Amniotic epithelial cell (primary cell): ENCODE measurements at regions not wholly inside any gene's neighbourhood (a gene's known extent, or its start where the extent isn't known, plus 50 kb on each side); places are given as distances from the start of the nearest gene placed in this dataset.
"Not testable (repeated sequence)": the region's sequence is repeated elsewhere in the genome, so short reads cannot be mapped to it uniquely, and the experiment has no call there.

Experiments
- DNase-seq: peaks from one replicate; pipeline ENCODE4 v3.0.0-alpha.2; 2010; ENCODE audit warnings: low read depth

- DNase-seq = no peak
These were observed 683.7 kb upstream of the SOX9 start for GRCh38 chr17:71437166-71437565.

GRCh38 chr17:71438631-71439146 is 682.1 kb upstream of the SOX9 start:
- peak; percentile 92 for DNase-seq

- no peak for DNase-seq
These were observed 680.3 kb upstream of the SOX9 start for GRCh38 chr17:71440513-71440912.

DNA sequence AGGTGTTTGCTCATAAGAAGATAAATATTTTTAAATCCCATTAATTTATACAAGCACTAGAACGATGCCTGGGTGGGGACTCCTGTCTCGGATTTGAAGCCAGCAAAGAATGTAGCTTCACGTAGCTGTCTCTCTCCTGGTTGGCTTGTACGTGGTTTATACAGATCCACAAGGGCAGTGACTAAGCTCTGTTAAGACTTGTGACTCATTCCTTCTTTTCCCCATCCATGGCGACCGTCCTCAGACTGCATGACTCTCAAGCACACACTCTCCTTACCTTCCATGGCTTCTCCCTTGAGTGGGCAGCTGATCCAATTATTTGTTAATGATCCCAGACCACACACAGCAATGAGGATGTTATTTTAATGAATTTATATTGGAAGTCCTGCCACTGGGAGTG is 679.7 kb upstream of the SOX9 start:
- peak; percentile 81 for DNase-seq

DNA sequence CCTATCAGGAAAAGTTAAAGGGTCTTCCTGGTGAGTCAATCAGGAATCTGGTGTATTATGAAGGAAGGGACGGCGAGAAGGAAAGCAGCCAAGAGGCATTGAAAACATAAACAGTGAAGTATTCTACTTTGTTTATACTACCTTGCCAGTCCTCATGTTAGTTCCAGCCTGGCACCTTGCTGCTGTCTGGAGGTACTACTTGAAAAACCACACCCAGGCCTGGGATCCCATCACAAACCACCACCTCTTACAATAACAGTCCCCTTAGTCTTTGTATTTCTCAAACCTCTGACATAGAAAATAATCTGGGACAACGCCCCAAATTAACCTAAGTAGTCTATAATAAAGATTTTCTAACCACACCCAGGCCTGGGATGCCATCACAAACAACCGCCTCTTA is 676.7 kb upstream of the SOX9 start:
- no peak for DNase-seq

- DNase-seq = no peak
These were observed 674.0 kb upstream of the SOX9 start for GRCh38 chr17:71446645-71447437.

DNA sequence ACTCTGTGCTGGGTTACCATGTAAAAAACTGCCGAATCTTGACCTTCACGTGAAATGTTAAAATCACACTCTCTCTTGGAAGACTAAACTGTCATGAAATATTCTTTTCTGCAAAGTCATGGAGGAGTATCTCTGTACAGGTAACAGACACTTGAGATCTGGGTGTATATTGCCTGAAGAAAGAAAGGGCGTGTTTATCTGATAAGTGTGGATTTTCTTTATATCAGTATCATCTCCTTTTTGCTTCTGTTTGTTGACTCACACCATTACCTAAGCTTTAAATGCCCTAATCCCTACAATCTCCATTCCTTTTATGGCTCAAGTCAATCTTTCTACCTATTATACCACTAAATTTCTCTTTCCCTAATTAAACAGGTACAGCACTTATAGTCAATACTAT is 673.2 kb upstream of the SOX9 start:
- DNase-seq = no peak

GRCh38 chr17:71450657-71451056 is 670.2 kb upstream of the SOX9 start:
- DNase-seq = not testable (repeated sequence)

GRCh38 chr17:71453876-71454422 is 666.9 kb upstream of the SOX9 start:
- DNase-seq = no peak

DNA sequence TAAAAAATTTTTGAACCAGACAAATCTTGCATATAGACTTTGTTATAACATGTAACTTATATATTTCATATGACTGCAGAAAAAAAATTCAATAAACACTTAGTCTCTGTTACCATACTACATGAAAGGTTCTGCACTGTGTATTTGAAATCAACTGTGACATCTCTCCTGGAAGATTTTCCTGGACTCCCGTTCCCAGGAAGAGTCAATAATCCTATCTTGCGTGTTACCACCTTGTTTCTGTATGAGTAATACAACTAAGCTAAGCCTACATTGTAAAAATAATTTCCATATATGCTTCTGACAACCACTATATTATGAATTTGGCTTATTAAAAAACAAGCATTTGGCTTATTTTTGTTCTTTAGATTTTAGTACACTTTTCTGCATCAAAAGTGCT is 665.6 kb upstream of the SOX9 start:
- no peak for DNase-seq

- DNase-seq = no peak
These were observed 662.5 kb upstream of the SOX9 start for GRCh38 chr17:71458322-71458721.

- DNase-seq = peak; percentile 34
These were observed 659.9 kb upstream of the SOX9 start for GRCh38 chr17:71460943-71461342.

DNA sequence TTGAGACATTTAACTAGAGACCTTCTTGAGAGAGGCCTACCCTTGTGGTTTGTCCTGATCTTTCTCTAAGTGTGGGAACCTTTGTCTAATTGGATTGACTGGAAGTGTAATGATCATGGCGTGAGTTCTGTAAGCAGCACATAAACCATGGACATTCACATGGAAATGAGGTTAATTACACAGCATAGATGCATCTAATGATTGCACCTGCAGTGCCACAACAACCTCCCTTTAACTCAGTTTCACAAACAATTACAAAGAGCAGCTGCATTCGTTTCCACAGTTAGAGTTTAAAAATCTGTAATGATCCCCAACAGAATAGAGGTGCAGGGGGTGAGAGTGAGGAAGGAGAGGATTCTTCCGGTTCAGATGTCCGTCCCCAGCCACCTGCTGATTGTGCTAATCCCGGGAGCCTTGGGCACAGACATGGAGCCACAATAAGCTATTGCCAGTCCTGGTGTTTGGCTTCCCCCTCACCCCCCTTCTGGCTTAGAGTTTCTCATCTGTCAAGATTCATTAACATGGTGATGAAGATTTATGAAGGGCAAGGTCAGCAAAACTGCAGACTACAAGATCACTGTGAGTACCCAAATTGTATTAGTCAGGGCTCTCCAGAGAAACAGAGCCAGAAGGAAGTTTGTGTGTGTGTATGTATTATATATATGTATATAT is 659.2 kb upstream of the SOX9 start:
- no peak for DNase-seq

DNA sequence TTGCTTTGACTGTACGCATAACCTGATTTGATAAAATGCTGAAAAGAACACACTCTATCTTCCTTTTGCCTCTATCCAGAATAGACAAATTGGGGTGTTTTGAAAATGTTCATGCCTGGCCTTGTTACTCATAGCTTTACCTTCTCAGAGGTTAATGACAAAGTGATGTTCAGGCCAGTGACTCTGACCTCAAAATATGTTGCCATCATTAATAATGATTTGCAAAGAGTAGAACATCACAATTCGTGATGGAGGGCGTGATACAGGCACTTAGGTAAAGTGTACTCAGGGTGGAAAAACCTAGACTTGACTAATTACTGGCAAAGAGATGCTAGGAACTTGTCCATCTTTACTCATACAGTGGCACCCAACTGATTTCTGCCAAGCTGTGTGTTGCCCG is 656.6 kb upstream of the SOX9 start:
- DNase-seq = no peak

DNA sequence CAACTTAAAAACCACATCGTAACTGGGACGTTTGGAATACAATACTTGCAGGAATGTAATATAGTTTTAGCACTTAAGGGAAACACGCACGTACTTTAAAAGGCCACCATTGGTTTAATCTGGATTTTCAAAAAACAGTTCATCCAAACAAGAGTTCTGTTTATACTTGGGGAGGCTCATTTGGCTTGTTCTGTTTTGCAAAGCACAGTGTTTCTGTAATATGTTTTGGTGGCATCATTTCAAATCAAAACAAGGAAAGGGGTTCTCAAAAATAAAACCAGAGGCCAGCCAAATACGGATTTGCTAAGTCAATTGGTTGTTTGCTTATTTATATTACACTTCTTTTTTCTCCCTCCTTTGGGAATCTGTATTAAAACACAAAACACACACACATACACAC is 656.1 kb upstream of the SOX9 start:
- no peak for DNase-seq

- no peak for DNase-seq
These were observed 653.1 kb upstream of the SOX9 start for GRCh38 chr17:71467719-71468118.

DNA sequence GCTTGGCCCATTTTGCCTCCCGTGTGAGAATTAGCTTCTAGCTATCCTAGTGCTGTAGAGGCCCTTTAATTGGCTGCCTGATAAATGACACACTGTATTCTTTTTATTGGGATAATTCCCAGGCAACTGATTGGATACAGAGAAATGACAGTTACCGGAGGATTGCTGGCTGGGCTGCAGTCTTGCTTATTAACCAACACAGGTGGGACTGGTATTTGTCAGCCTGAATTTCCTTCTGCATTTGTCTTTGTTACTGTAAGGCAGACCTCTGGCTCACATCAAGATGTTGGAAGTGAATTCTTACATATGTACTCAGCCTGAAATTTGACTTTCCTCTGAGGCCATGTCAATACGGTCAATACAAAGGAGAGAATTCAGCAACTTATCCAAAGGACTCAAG is 650.8 kb upstream of the SOX9 start:
- DNase-seq = no peak

DNA sequence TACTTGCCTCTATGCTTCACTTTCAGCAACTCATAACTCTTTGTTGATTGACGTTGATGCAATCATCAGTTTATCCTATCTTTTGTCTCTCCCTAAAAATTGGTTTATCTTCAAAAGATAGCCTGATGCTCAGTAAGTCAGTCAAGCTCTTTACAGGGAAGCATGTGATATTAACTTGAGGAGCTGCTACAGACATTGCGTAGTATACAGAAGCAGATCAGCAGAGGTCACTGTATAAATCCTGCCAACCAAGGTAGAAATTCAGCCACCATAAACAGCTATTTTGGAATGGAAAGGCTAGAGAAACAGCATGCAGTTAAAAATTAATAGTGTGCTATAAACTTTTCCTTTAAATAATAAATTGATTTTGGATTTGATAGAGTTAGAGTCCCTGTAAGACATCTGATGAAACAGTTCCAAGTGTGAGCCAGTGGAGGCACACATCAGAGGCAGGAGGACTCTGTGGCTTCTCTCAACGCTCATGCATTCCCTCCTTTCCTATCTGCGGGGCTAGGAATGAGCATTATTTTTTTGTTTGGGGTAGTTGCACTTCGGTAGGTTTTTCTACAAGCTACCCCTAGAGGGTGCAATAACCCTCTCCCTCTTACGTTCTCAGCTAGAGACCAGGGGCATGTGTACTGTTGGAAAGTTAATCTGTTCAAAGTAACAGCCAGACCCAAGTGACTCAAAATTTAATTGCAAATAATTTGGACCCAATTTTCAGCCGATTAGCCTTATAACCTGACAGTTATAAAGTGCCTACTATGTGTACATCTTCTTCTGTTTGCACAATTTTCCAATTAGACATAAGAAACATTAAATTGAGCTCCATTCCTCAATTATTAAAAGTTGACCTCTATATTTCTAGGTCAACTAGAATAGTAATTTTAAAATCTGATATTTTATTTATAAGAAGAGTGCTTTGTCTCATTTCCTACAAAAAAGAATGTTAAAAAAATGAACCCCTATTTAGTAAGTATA is 647.7 kb upstream of the SOX9 start:
- peak; percentile 65 for DNase-seq

- DNase-seq = no peak
These were observed 643.5 kb upstream of the SOX9 start for GRCh38 chr17:71477356-71477755.

DNA sequence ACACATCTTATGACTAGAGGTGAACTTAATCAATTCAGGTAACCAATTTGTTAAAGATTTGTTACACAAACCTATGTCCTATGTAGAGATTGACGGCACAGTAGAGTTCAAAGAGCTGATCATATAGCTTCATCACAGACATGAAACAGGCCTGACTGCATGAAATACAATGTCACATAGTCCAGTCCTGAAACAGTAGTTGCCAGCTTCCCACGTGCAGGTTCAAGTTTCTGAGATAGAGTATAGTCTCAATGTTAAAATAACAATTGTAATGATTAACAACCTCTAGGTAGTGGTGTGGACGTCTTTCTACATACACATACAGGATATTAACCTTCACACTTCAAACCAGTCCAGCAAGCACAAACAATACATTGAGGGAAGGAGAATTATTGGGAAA is 640.7 kb upstream of the SOX9 start:
- DNase-seq = no peak

- no peak for DNase-seq
These were observed 638.2 kb upstream of the SOX9 start for GRCh38 chr17:71482625-71483024.

DNA sequence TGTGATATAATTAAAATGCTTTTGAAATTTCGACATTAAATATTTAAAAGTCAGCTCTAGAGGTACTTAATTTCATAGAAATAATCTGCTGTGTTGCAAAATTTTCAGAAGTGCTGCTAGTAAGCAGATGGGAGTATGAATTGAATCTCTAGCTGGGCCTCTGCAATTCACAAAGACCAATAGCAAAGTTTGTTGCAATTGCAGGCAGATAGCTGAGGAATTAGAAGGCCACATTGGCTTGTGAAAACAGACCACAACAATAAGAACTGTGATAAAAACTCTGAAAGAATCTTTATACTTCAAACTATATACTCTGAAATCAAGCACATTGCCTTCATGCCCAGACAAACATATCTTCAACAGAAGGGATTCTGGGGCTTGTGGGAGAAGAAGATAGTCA is 636.3 kb upstream of the SOX9 start:
- peak; percentile 52 for DNase-seq
